Right lobe of liver (tissue), 4 donors: ENCODE measurements at regions not wholly inside any gene's neighbourhood (a gene's known extent, or its start where the extent isn't known, plus 50 kb on each side); places are given as distances from the start of the nearest gene placed in this dataset.

Experiments used
- POLR2A ChIP-seq: fragments of 450-650 bp; IDR thresholded peaks from one replicate; pipeline ENCODE4 v1.6.1; 2017; ENCODE audit warnings: antibody characterized with exemption, mild to moderate bottlenecking
- TF ChIP-seq, protein P1 (sequence below), 4 donors: fragments of 200-600 bp in 3 of 4; fragments of 450-650 bp in 1 of 4; IDR thresholded peaks; one replicate each; pipeline versions ENCODE4 v1.5.1 to v1.8.0; 2016 to 2022; ENCODE audit warnings: antibody characterized with exemption in 4 of 4, mild to moderate bottlenecking in 2 of 4
- donor health status: DM: no; HTN: no; CAD: no.
- donor health status: DM: no; HTN: no; CAD: no.
- donor health status: DM: no; HTN: yes; CAD: no.

DNA sequence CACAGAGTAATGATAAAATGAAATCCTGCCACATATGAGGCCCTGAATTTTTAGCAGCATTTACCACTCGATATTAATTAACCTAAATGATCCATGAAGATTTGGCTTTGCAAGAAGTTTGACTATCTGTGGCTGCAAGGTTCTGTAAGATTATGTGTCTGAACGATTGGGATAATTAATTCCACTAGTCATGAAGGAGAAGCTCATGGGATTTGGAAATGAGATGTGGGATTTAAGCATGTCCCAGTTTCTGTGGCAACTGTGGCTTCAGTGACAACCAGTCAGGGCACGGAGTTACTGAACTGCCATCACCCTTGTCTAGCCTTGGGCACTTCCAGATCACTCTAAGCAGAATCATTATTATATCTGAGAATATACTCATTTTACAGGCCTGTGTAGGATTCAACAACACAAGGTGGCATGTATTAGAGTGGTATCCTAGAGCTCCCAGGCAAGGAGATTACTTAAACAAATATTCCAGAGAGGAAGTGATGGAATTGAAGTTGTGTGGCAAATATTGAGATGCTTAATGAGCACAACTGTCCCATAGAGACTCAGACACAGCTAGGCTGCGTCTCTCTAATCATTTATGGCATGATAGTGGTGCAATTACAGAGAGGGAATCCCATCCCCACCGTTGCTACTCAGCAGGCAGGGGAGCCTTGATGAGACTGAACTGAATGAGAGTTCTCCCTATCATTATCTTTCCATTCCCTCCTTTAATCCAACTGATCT lies 205.0 kb upstream of the KRR1 start:
- TF ChIP-seq, protein P1, sequence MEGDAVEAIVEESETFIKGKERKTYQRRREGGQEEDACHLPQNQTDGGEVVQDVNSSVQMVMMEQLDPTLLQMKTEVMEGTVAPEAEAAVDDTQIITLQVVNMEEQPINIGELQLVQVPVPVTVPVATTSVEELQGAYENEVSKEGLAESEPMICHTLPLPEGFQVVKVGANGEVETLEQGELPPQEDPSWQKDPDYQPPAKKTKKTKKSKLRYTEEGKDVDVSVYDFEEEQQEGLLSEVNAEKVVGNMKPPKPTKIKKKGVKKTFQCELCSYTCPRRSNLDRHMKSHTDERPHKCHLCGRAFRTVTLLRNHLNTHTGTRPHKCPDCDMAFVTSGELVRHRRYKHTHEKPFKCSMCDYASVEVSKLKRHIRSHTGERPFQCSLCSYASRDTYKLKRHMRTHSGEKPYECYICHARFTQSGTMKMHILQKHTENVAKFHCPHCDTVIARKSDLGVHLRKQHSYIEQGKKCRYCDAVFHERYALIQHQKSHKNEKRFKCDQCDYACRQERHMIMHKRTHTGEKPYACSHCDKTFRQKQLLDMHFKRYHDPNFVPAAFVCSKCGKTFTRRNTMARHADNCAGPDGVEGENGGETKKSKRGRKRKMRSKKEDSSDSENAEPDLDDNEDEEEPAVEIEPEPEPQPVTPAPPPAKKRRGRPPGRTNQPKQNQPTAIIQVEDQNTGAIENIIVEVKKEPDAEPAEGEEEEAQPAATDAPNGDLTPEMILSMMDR (IDR thresholded peaks at IDR 0.05): no peak
- no peak for TF ChIP-seq POLR2A
